ENCODE measurements at regions not wholly inside any gene's neighbourhood (a gene's known extent, or its start where the extent isn't known, plus 50 kb on each side); places are given as distances from the start of the nearest gene placed in this dataset.

DNA sequence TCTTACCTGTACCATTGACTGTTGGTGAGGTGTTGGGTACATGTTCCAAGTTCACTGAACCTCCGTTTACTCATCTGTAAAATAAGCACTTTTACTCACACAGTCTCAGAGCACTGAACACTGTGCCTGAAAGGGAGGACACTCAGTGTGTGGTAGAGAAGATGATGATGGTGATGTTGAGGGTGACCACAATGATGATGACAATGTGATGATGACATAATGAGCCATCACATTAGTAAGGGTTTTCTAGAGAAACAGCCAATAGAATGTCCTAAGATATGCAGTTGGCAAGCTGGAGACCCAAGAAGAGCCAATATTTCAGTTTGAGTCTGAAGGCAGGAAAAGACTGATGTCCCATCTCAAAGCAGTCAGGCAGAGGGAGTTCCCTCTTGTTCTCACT lies 315.4 kb upstream of the IGFBP7 start:
- TF ChIP-seq CTCF (IDR thresholded peaks at IDR 0.05) (no peak), SIN3A (IDR thresholded peaks at IDR 0.05; ENCODE audit: borderline replicate concordance, insufficient read depth, low read depth, low read length) (no peak), POLR2AphosphoS5 (IDR thresholded peaks at IDR 0.05; ENCODE audit: low read depth, low read length) (no peak), TCF7L2 (IDR thresholded peaks at IDR 0.05; ENCODE audit: low read depth, low read length) (no peak)
- TF ChIP-seq, protein P1, sequence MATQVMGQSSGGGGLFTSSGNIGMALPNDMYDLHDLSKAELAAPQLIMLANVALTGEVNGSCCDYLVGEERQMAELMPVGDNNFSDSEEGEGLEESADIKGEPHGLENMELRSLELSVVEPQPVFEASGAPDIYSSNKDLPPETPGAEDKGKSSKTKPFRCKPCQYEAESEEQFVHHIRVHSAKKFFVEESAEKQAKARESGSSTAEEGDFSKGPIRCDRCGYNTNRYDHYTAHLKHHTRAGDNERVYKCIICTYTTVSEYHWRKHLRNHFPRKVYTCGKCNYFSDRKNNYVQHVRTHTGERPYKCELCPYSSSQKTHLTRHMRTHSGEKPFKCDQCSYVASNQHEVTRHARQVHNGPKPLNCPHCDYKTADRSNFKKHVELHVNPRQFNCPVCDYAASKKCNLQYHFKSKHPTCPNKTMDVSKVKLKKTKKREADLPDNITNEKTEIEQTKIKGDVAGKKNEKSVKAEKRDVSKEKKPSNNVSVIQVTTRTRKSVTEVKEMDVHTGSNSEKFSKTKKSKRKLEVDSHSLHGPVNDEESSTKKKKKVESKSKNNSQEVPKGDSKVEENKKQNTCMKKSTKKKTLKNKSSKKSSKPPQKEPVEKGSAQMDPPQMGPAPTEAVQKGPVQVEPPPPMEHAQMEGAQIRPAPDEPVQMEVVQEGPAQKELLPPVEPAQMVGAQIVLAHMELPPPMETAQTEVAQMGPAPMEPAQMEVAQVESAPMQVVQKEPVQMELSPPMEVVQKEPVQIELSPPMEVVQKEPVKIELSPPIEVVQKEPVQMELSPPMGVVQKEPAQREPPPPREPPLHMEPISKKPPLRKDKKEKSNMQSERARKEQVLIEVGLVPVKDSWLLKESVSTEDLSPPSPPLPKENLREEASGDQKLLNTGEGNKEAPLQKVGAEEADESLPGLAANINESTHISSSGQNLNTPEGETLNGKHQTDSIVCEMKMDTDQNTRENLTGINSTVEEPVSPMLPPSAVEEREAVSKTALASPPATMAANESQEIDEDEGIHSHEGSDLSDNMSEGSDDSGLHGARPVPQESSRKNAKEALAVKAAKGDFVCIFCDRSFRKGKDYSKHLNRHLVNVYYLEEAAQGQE (IDR thresholded peaks at IDR 0.05; ENCODE audit: insufficient read depth in 1 of 2, low read depth in 2 of 2, low read length in 1 of 2) = no peak
